CD4-positive, alpha-beta memory T cell (primary cell): ENCODE measurements at regions not wholly inside any gene's neighbourhood (a gene's known extent, or its start where the extent isn't known, plus 50 kb on each side); places are given as distances from the start of the nearest gene placed in this dataset.

Source experiments
- CTCF ChIA-PET: fragments of 350-600 bp; sonication (Branson Sonifier 250); formaldehyde crosslinking; loops from one replicate; lab custom pipeline; 2021; ENCODE audit warnings: inconsistent platforms; ENCODE audit not compliant: partially characterized antibody; lab: Charles Lee
- POLR2A ChIA-PET: fragments of 350-600 bp; sonication (Branson Sonifier 250); formaldehyde crosslinking; loops from one replicate; lab custom pipeline; 2021; ENCODE audit not compliant: partially characterized antibody; lab: Charles Lee
- DNase-seq, 5 donors: peaks; one replicate each; pipeline versions ENCODE4 v3.0.0 to v3.0.0-alpha.2; 2020 to 2022; ENCODE audit warnings: mixed read lengths in 1 of 5
- H3K27ac ChIP-seq: one replicate; pipeline ENCODE4 v1.7.0; 2013; ENCODE audit warnings: low read depth, low read length
- H3K27me3 ChIP-seq: 2 replicates; pipeline ENCODE4 v1.7.0; 2013; ENCODE audit warnings: mild to moderate bottlenecking, low read length, moderate library complexity; ENCODE audit not compliant: insufficient read depth
- H3K36me3 ChIP-seq: 2 replicates; pipeline ENCODE4 v1.7.0; 2013; ENCODE audit warnings: mild to moderate bottlenecking, low read length, moderate library complexity; ENCODE audit not compliant: insufficient read depth
- H3K4me1 ChIP-seq: 2 replicates; pipeline ENCODE4 v1.7.0; 2013; ENCODE audit warnings: mild to moderate bottlenecking, low read length, moderate library complexity; ENCODE audit not compliant: insufficient read depth
- H3K4me3 ChIP-seq, 2 donors: one replicate each; pipeline ENCODE4 v1.7.0; 2013; ENCODE audit warnings: low read length in 2 of 2, mild to moderate bottlenecking in 1 of 2
- H3K9me3 ChIP-seq, 2 donors: one replicate each; pipeline ENCODE4 v1.7.0; 2013; ENCODE audit warnings: low read length in 2 of 2, control low read depth in 1 of 2; ENCODE audit not compliant: control insufficient read depth in 1 of 2
- H3K27ac Mint-ChIP-seq, 7 donors: one replicate each; pipeline ENCODE4 v1.8.0; 2020 to 2021; ENCODE audit warnings: mixed read lengths in 7 of 7, mild to moderate bottlenecking in 6 of 7, inconsistent platforms in 3 of 7, moderate library complexity in 3 of 7
- H3K27me3 Mint-ChIP-seq, 2 donors: one replicate each; pipeline ENCODE4 v1.8.0; 2020 to 2021; ENCODE audit warnings: mixed read lengths in 2 of 2
- H3K36me3 Mint-ChIP-seq, 2 donors: one replicate each; pipeline ENCODE4 v1.8.0; 2020 to 2021; ENCODE audit warnings: mixed read lengths in 2 of 2, inconsistent platforms in 1 of 2, mild to moderate bottlenecking in 1 of 2
- H3K4me1 Mint-ChIP-seq, 4 donors: one replicate each; pipeline ENCODE4 v1.8.0; 2020 to 2021; ENCODE audit warnings: mixed read lengths in 4 of 4, mild to moderate bottlenecking in 1 of 4
- H3K4me3 Mint-ChIP-seq, 8 donors: one replicate each; pipeline ENCODE4 v1.8.0; 2020 to 2021; ENCODE audit warnings: mixed read lengths in 8 of 8, mild to moderate bottlenecking in 7 of 8, moderate library complexity in 6 of 8, inconsistent platforms in 3 of 8
- H3K9me3 Mint-ChIP-seq, 8 donors: one replicate each; pipeline ENCODE4 v1.8.0; 2020 to 2021; ENCODE audit warnings: mixed read lengths in 8 of 8, mild to moderate bottlenecking in 5 of 8, inconsistent platforms in 3 of 8, moderate library complexity in 1 of 8
- intact Hi-C: fragments of 100-400 bp; cut with micrococcal nuclease; formaldehyde crosslinking; loops from one replicate; pipeline ENCODE4 v1.15.1; 2023

GRCh38 chr2:185128996-185129395, 530.7 kb downstream of the ZNF804A start:
- CTCF ChIA-PET, result no interaction called here
- Mint-ChIP-seq H3K36me3 (no peaks in the 10 kb centered on the region), H3K27me3 (no peaks in the 10 kb centered on the region), H3K4me1 (no peaks in the 10 kb centered on the region), H3K9me3 (peaks cover 0 to 7% (median 3%) of the 10 kb centered on the region in 8 donors), H3K27ac (no peak overlapping the region), H3K4me3 (no peak overlapping the region)
- POLR2A ChIA-PET, result no interaction called here
- no peak overlapping the region for H3K27ac ChIP-seq
- intact Hi-C loops, result no loop called here
- H3K4me3 ChIP-seq, result no peak overlapping the region
- H3K4me1 ChIP-seq, result no peaks in the 10 kb centered on the region
- no peak for DNase-seq
- H3K36me3 ChIP-seq, result no peaks in the 10 kb centered on the region
- no peaks in the 10 kb centered on the region for H3K27me3 ChIP-seq
- no peaks in the 10 kb centered on the region for H3K9me3 ChIP-seq

- Histone ChIP-seq H3K4me3 (no peak overlapping the region), H3K36me3 (no peaks in the 10 kb centered on the region), H3K4me1 (no peaks in the 10 kb centered on the region), H3K9me3 (no peaks in the 10 kb centered on the region), H3K27me3 (no peaks in the 10 kb centered on the region), H3K27ac (no peak overlapping the region)
- CTCF ChIA-PET, result no interaction called here
- Mint-ChIP-seq H3K9me3 (peaks cover 0 to 10% (median 5%) of the 10 kb centered on the region in 8 donors), H3K27me3 (no peaks in the 10 kb centered on the region), H3K4me3 (no peak overlapping the region), H3K4me1 (no peaks in the 10 kb centered on the region), H3K27ac (no peak overlapping the region), H3K36me3 (no peaks in the 10 kb centered on the region)
- POLR2A ChIA-PET, result no interaction called here
- no peak for DNase-seq
- intact Hi-C loops, result no loop called here
These were observed 532.4 kb downstream of the ZNF804A start for GRCh38 chr2:185130685-185131084.

GRCh38 chr2:185132501-185133041, 534.2 kb downstream of the ZNF804A start:
- no peaks in the 10 kb centered on the region for H3K36me3 Mint-ChIP-seq
- peaks cover 0 to 7% (median 4%) of the 10 kb centered on the region in 8 donors for H3K9me3 Mint-ChIP-seq
- CTCF ChIA-PET, result no interaction called here
- POLR2A ChIA-PET, result no interaction called here
- H3K4me1 ChIP-seq, result no peaks in the 10 kb centered on the region
- no peaks in the 10 kb centered on the region for H3K36me3 ChIP-seq
- no peaks in the 10 kb centered on the region for H3K4me1 Mint-ChIP-seq
- no peak overlapping the region for H3K27ac ChIP-seq
- DNase-seq, result peak in 1 of 5 donors; percentile 16
- no peak overlapping the region for H3K27ac Mint-ChIP-seq
- H3K9me3 ChIP-seq, result no peaks in the 10 kb centered on the region
- no peak overlapping the region for H3K4me3 Mint-ChIP-seq
- intact Hi-C loops, result no loop called here
- H3K4me3 ChIP-seq, result no peak overlapping the region
- H3K27me3 Mint-ChIP-seq, result no peaks in the 10 kb centered on the region
- no peaks in the 10 kb centered on the region for H3K27me3 ChIP-seq

GRCh38 chr2:185137700-185138099, 539.4 kb downstream of the ZNF804A start:
- no peaks in the 10 kb centered on the region for H3K36me3 Mint-ChIP-seq
- H3K27me3 Mint-ChIP-seq, result no peaks in the 10 kb centered on the region
- CTCF ChIA-PET, result no interaction called here
- Histone ChIP-seq H3K27ac (no peak overlapping the region), H3K4me1 (no peaks in the 10 kb centered on the region), H3K4me3 (no peak overlapping the region), H3K27me3 (no peaks in the 10 kb centered on the region), H3K36me3 (no peaks in the 10 kb centered on the region), H3K9me3 (no peaks in the 10 kb centered on the region)
- H3K4me3 Mint-ChIP-seq, result no peak overlapping the region
- no peak for DNase-seq
- no peaks in the 10 kb centered on the region for H3K4me1 Mint-ChIP-seq
- POLR2A ChIA-PET, result no interaction called here
- intact Hi-C loops, result no loop called here
- peaks cover 0 to 10% (median 4%) of the 10 kb centered on the region in 8 donors for H3K9me3 Mint-ChIP-seq
- H3K27ac Mint-ChIP-seq, result no peak overlapping the region

GRCh38 chr2:185142677-185143076, 544.3 kb downstream of the ZNF804A start:
- ChIA-PET CTCF (no interaction called here), POLR2A (no interaction called here)
- no peaks in the 10 kb centered on the region for H3K36me3 Mint-ChIP-seq
- DNase-seq, result no peak
- no peak overlapping the region for H3K4me3 ChIP-seq
- H3K27me3 Mint-ChIP-seq, result no peaks in the 10 kb centered on the region
- no peaks in the 10 kb centered on the region for H3K4me1 ChIP-seq
- no peak overlapping the region for H3K27ac ChIP-seq
- no peaks in the 10 kb centered on the region for H3K27me3 ChIP-seq
- H3K9me3 ChIP-seq, result no peaks in the 10 kb centered on the region
- intact Hi-C loops, result no loop called here
- H3K9me3 Mint-ChIP-seq, result peaks cover 0 to 4% (median under 1%) of the 10 kb centered on the region in 8 donors
- H3K27ac Mint-ChIP-seq, result no peak overlapping the region
- H3K36me3 ChIP-seq, result no peaks in the 10 kb centered on the region
- H3K4me1 Mint-ChIP-seq, result no peaks in the 10 kb centered on the region
- no peak overlapping the region for H3K4me3 Mint-ChIP-seq

- H3K27ac ChIP-seq, result no peak overlapping the region
- no peak for DNase-seq
- no peak overlapping the region for H3K4me3 ChIP-seq
- H3K4me1 ChIP-seq, result no peaks in the 10 kb centered on the region
- peaks cover 0 to 4% (median under 1%) of the 10 kb centered on the region in 8 donors for H3K9me3 Mint-ChIP-seq
- no peaks in the 10 kb centered on the region for H3K4me1 Mint-ChIP-seq
- H3K27ac Mint-ChIP-seq, result no peak overlapping the region
- ChIA-PET CTCF (no interaction called here), POLR2A (no interaction called here)
- H3K36me3 Mint-ChIP-seq, result no peaks in the 10 kb centered on the region
- no peaks in the 10 kb centered on the region for H3K9me3 ChIP-seq
- no peak overlapping the region for H3K4me3 Mint-ChIP-seq
- no peaks in the 10 kb centered on the region for H3K27me3 Mint-ChIP-seq
- H3K27me3 ChIP-seq, result no peaks in the 10 kb centered on the region
- H3K36me3 ChIP-seq, result no peaks in the 10 kb centered on the region
- intact Hi-C loops, result no loop called here
These were observed 546.0 kb downstream of the ZNF804A start for GRCh38 chr2:185144159-185144919.

GRCh38 chr2:185145316-185146121, 547.2 kb downstream of the ZNF804A start:
- Histone ChIP-seq H3K36me3 (no peaks in the 10 kb centered on the region), H3K9me3 (no peaks in the 10 kb centered on the region), H3K27me3 (no peaks in the 10 kb centered on the region), H3K4me3 (no peak overlapping the region), H3K27ac (no peak overlapping the region), H3K4me1 (no peaks in the 10 kb centered on the region)
- POLR2A ChIA-PET, result no interaction called here
- Mint-ChIP-seq H3K36me3 (no peaks in the 10 kb centered on the region), H3K4me3 (no peak overlapping the region), H3K9me3 (peaks cover 0 to 3% (median 0%) of the 10 kb centered on the region in 8 donors), H3K27ac (no peak overlapping the region), H3K27me3 (no peaks in the 10 kb centered on the region), H3K4me1 (no peaks in the 10 kb centered on the region)
- intact Hi-C loops, result no loop called here
- no peak for DNase-seq
- CTCF ChIA-PET, result no interaction called here
